Neuronal stem cell (in vitro differentiated cells): ENCODE measurements at regions not wholly inside any gene's neighbourhood (a gene's known extent, or its start where the extent isn't known, plus 50 kb on each side); places are given as distances from the start of the nearest gene placed in this dataset.

Experiments
- DNase-seq: peaks from one replicate; pipeline ENCODE4 v3.0.0-alpha.2; 2013; ENCODE audit warnings: low spot score
- H2AFZ ChIP-seq: one replicate; pipeline ENCODE4 v1.6.1; 2013; ENCODE audit warnings: mild to moderate bottlenecking, low read length, inconsistent platforms
- H2AK5ac ChIP-seq: 2 replicates; pipeline ENCODE4 v1.6.1; 2013; ENCODE audit warnings: low read depth, mild to moderate bottlenecking, inconsistent platforms, low read length, moderate library complexity, mixed read lengths
- H2BK120ac ChIP-seq: 2 replicates; pipeline ENCODE4 v1.6.1; 2013; ENCODE audit warnings: low read depth, mild to moderate bottlenecking, inconsistent platforms, low read length, moderate library complexity, mixed read lengths
- H2BK12ac ChIP-seq: one replicate; pipeline ENCODE4 v1.6.1; 2013; ENCODE audit warnings: low read length, inconsistent platforms
- H2BK15ac ChIP-seq: 2 replicates; pipeline ENCODE4 v1.6.1; 2013; ENCODE audit warnings: mild to moderate bottlenecking, low read length, inconsistent platforms, mixed read lengths
- H2BK5ac ChIP-seq: one replicate; pipeline ENCODE4 v1.6.1; 2013; ENCODE audit warnings: inconsistent platforms, mild to moderate bottlenecking, low read length, moderate library complexity
- H3K14ac ChIP-seq: one replicate; pipeline ENCODE4 v1.6.1; 2013; ENCODE audit warnings: low read length, inconsistent platforms
- H3K18ac ChIP-seq: 2 replicates; pipeline ENCODE4 v1.6.1; 2013; ENCODE audit warnings: low read length, inconsistent platforms
- H3K23ac ChIP-seq: 2 replicates; pipeline ENCODE4 v1.6.1; 2013; ENCODE audit warnings: low read depth, mild to moderate bottlenecking, mixed read lengths, low read length, inconsistent platforms; ENCODE audit not compliant: poor library complexity
- H3K27ac ChIP-seq: replicated peaks from 3 replicates; pipeline ENCODE4 v1.5.1; 2013; ENCODE audit warnings: low read length, inconsistent platforms
- H3K27me3 ChIP-seq, 3 experiments: 2 replicates each; pipeline ENCODE4 v1.6.1; 2013; ENCODE audit warnings: low read length in 3 of 3, mild to moderate bottlenecking in 2 of 3, inconsistent platforms in 1 of 3, low read depth in 1 of 3, mixed read lengths in 1 of 3, moderate library complexity in 1 of 3; ENCODE audit not compliant: control insufficient read depth in 3 of 3, insufficient read depth in 3 of 3
- H3K36me3 ChIP-seq, 2 donors: replicated peaks in 1 of 2; 2 replicates each; pipeline ENCODE4 v1.6.1; 2013; ENCODE audit warnings: low read length in 2 of 2; ENCODE audit not compliant: control insufficient read depth in 2 of 2, insufficient read depth in 2 of 2
- H3K4ac ChIP-seq: 2 replicates; pipeline ENCODE4 v1.6.1; 2013; ENCODE audit warnings: inconsistent platforms, mild to moderate bottlenecking, low read length, moderate library complexity
- H3K4me1 ChIP-seq, 2 donors: 1 replicate in 1 of 2; 2 replicates in 1 of 2; pipeline ENCODE4 v1.6.1; 2013; ENCODE audit warnings: low read length in 2 of 2, low read depth in 1 of 2; ENCODE audit not compliant: control insufficient read depth in 2 of 2, insufficient read depth in 1 of 2
- H3K4me2 ChIP-seq: one replicate; pipeline ENCODE4 v1.6.1; 2013; ENCODE audit warnings: mild to moderate bottlenecking, low read length, inconsistent platforms; ENCODE audit not compliant: insufficient read depth, poor library complexity, severe bottlenecking
- H3K4me3 ChIP-seq, 2 donors: 2 replicates each; pipeline ENCODE4 v1.5.1; 2013; ENCODE audit warnings: low read length in 2 of 2, mild to moderate bottlenecking in 2 of 2, inconsistent platforms in 1 of 2, moderate library complexity in 1 of 2
- H3K79me1 ChIP-seq: one replicate; pipeline ENCODE4 v1.6.1; 2013; ENCODE audit warnings: low read depth, mild to moderate bottlenecking, inconsistent platforms, low read length, moderate library complexity
- H3K9ac ChIP-seq: one replicate; pipeline ENCODE4 v1.6.1; 2013; ENCODE audit warnings: mild to moderate bottlenecking, low read depth, low read length, inconsistent platforms; ENCODE audit not compliant: poor library complexity
- H3K9me3 ChIP-seq, 2 donors: replicated peaks in 1 of 2; 2 replicates each; pipeline versions ENCODE3 to v1.6.1; 2013; ENCODE audit warnings: low read length in 2 of 2, mild to moderate bottlenecking in 2 of 2, inconsistent platforms in 1 of 2, low read depth in 1 of 2, mixed read lengths in 1 of 2, moderate library complexity in 1 of 2; ENCODE audit not compliant: control insufficient read depth in 2 of 2, insufficient read depth in 1 of 2
- H4K8ac ChIP-seq: one replicate; pipeline ENCODE4 v1.6.1; 2013; ENCODE audit warnings: low read depth, mild to moderate bottlenecking, inconsistent platforms, low read length, moderate library complexity
- H4K91ac ChIP-seq: one replicate; pipeline ENCODE4 v1.6.1; 2013; ENCODE audit warnings: low read length, low read depth, mild to moderate bottlenecking, inconsistent platforms; ENCODE audit not compliant: poor library complexity
- WGBS, 2 donors: extraction: QIAGEN DNeasy Blood & Tissue Kit; methylation state at CpG; one replicate each; pipeline ENCODE4 v1.1.7; 2013; ENCODE audit warnings: missing lambda C conversion rate in 2 of 2, mixed read lengths in 1 of 2; ENCODE audit not compliant: insufficient read length in 2 of 2, insufficient replicate concordance in 1 of 2; ENCODE audit errors: extremely low coverage in 2 of 2; 5-methylcytosine and 5-hydroxymethylcytosine counted together

- DNase-seq = no peak
- WGBS, 2 donors = no CpG with 5 or more reads among the region's 5 CpGs
- no peak overlapping the region for H3K14ac ChIP-seq
- no peak overlapping the region for H3K4ac ChIP-seq
- no peak overlapping the region for H3K27ac ChIP-seq
- H3K9ac ChIP-seq = no peak overlapping the region
- H2AFZ ChIP-seq = no peak overlapping the region
- H4K8ac ChIP-seq = no peak overlapping the region
- no peak overlapping the region for H3K4me3 ChIP-seq
- H2BK120ac ChIP-seq = no peak overlapping the region
- H3K23ac ChIP-seq = no peak overlapping the region
- no peak overlapping the region for H3K4me2 ChIP-seq
- no peak overlapping the region for H3K18ac ChIP-seq
- no peaks in the 10 kb centered on the region for H3K36me3 ChIP-seq
- no peaks in the 10 kb centered on the region for H3K9me3 ChIP-seq
- no peak overlapping the region for H2AK5ac ChIP-seq
- H3K79me1 ChIP-seq = no peaks in the 10 kb centered on the region
- no peak overlapping the region for H2BK15ac ChIP-seq
- H2BK12ac ChIP-seq = no peak overlapping the region
- H3K4me1 ChIP-seq = no peaks in the 10 kb centered on the region
- no peak overlapping the region for H2BK5ac ChIP-seq
- no peaks in the 10 kb centered on the region for H3K27me3 ChIP-seq
- no peak overlapping the region for H4K91ac ChIP-seq
These were observed 457.6 kb upstream of the ZFHX3 start for GRCh38 chr16:73505577-73505976.

- no peak overlapping the region for H3K4ac ChIP-seq
- no peak overlapping the region for H3K9ac ChIP-seq
- H4K8ac ChIP-seq = no peak overlapping the region
These were observed 457.0 kb upstream of the ZFHX3 start for GRCh38 chr16:73504591-73505575.

GRCh38 chr16:73503093-73503492 is 455.2 kb upstream of the ZFHX3 start:
- H3K27me3 ChIP-seq = no peaks in the 10 kb centered on the region
- H4K8ac ChIP-seq = no peak overlapping the region
- H3K4me2 ChIP-seq = no peak overlapping the region
- H2BK5ac ChIP-seq = no peak overlapping the region
- H3K4me3 ChIP-seq = no peak overlapping the region
- no peaks in the 10 kb centered on the region for H3K79me1 ChIP-seq
- no peak overlapping the region for H4K91ac ChIP-seq
- no peak overlapping the region for H3K14ac ChIP-seq
- no peak overlapping the region for H2BK15ac ChIP-seq
- H3K9ac ChIP-seq = no peak overlapping the region
- no peak overlapping the region for H3K4ac ChIP-seq
- no peaks in the 10 kb centered on the region for H3K36me3 ChIP-seq
- no peak overlapping the region for H2BK12ac ChIP-seq
- H2AFZ ChIP-seq = no peak overlapping the region
- H3K23ac ChIP-seq = no peak overlapping the region
- H3K9me3 ChIP-seq = no peaks in the 10 kb centered on the region
- no peak for DNase-seq
- no peak overlapping the region for H3K27ac ChIP-seq
- no peak overlapping the region for H2AK5ac ChIP-seq
- H2BK120ac ChIP-seq = no peak overlapping the region
- H3K4me1 ChIP-seq = no peaks in the 10 kb centered on the region
- WGBS, 2 donors = no CpG with 5 or more reads among the region's 8 CpGs
- H3K18ac ChIP-seq = no peak overlapping the region

More at GRCh38 chr16:73504591-73505575, 457.0 kb upstream of the ZFHX3 start:
- DNase-seq = no peak
- no CpG with 5 or more reads among the region's 20 CpGs for WGBS, 2 donors
- no peak overlapping the region for H3K18ac ChIP-seq
- H4K91ac ChIP-seq = no peak overlapping the region
- no peak overlapping the region for H3K14ac ChIP-seq
- H3K4me2 ChIP-seq = no peak overlapping the region
- no peak overlapping the region for H3K23ac ChIP-seq
- H2BK12ac ChIP-seq = no peak overlapping the region
- no peak overlapping the region for H2BK15ac ChIP-seq
- H3K36me3 ChIP-seq = no peaks in the 10 kb centered on the region
- no peaks in the 10 kb centered on the region for H3K27me3 ChIP-seq
- H3K27ac ChIP-seq = no peak overlapping the region
- H3K9me3 ChIP-seq = no peaks in the 10 kb centered on the region
- no peaks in the 10 kb centered on the region for H3K4me1 ChIP-seq
- H3K79me1 ChIP-seq = no peaks in the 10 kb centered on the region
- H3K4me3 ChIP-seq = no peak overlapping the region
- H2BK120ac ChIP-seq = no peak overlapping the region
- H2BK5ac ChIP-seq = no peak overlapping the region
- no peak overlapping the region for H2AK5ac ChIP-seq
- no peak overlapping the region for H2AFZ ChIP-seq

- Histone ChIP-seq H2BK12ac (no peak overlapping the region), H3K27ac (no peak overlapping the region), H2AK5ac (no peak overlapping the region), H3K36me3 (no peaks in the 10 kb centered on the region), H3K14ac (no peak overlapping the region), H4K8ac (no peak overlapping the region), H3K4ac (no peak overlapping the region), H3K9ac (no peak overlapping the region), H2AFZ (no peak overlapping the region), H3K4me3 (no peak overlapping the region), H3K27me3 (no peaks in the 10 kb centered on the region), H3K4me2 (no peak overlapping the region), H2BK120ac (no peak overlapping the region), H4K91ac (no peak overlapping the region), H2BK5ac (no peak overlapping the region), H3K23ac (no peak overlapping the region), H2BK15ac (no peak overlapping the region), H3K9me3 (no peaks in the 10 kb centered on the region), H3K4me1 (no peaks in the 10 kb centered on the region), H3K18ac (no peak overlapping the region), H3K79me1 (no peaks in the 10 kb centered on the region)
- no CpG with 5 or more reads among the region's 10 CpGs for WGBS, 2 donors
- DNase-seq = no peak
These were observed 451.3 kb upstream of the ZFHX3 start for GRCh38 chr16:73499276-73499675.
